ENCODE measurements at regions not wholly inside any gene's neighbourhood (a gene's known extent, or its start where the extent isn't known, plus 50 kb on each side); places are given as distances from the start of the nearest gene placed in this dataset.

DNA sequence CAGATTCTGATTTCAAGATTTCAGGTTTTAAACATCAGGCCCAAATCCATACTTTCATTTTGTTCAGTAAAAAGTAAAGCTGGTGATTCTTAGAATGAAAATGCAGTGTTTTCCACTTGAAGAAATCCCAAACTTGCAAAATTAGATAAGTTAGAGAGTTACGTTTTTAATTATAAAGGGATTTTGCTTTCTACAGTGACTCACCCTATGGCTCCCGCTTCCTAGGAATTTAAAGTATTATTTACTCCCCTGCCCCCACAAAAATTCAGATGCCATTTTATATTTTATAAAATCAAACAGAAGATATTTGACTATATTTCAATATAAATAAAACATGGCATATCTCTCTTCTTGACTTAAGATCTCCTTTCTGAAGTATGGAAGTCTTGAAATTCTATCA is 402.9 kb downstream of the ZSWIM6 start:
- TF ChIP-seq SIN3A (IDR thresholded peaks at IDR 0.05; ENCODE audit: borderline replicate concordance, insufficient read depth, low read length): no peak
- TF ChIP-seq TAF1 (IDR thresholded peaks at IDR 0.05; ENCODE audit: borderline replicate concordance, insufficient read depth, low read length): no peak
- TF ChIP-seq, protein P1, sequence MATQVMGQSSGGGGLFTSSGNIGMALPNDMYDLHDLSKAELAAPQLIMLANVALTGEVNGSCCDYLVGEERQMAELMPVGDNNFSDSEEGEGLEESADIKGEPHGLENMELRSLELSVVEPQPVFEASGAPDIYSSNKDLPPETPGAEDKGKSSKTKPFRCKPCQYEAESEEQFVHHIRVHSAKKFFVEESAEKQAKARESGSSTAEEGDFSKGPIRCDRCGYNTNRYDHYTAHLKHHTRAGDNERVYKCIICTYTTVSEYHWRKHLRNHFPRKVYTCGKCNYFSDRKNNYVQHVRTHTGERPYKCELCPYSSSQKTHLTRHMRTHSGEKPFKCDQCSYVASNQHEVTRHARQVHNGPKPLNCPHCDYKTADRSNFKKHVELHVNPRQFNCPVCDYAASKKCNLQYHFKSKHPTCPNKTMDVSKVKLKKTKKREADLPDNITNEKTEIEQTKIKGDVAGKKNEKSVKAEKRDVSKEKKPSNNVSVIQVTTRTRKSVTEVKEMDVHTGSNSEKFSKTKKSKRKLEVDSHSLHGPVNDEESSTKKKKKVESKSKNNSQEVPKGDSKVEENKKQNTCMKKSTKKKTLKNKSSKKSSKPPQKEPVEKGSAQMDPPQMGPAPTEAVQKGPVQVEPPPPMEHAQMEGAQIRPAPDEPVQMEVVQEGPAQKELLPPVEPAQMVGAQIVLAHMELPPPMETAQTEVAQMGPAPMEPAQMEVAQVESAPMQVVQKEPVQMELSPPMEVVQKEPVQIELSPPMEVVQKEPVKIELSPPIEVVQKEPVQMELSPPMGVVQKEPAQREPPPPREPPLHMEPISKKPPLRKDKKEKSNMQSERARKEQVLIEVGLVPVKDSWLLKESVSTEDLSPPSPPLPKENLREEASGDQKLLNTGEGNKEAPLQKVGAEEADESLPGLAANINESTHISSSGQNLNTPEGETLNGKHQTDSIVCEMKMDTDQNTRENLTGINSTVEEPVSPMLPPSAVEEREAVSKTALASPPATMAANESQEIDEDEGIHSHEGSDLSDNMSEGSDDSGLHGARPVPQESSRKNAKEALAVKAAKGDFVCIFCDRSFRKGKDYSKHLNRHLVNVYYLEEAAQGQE (IDR thresholded peaks at IDR 0.05; ENCODE audit: insufficient read depth in 1 of 2, low read depth in 2 of 2, low read length in 2 of 2): no peak
- TF ChIP-seq POLR2AphosphoS5 (IDR thresholded peaks at IDR 0.05; ENCODE audit: low read depth, low read length): no peak

Measured in PFSK-1 (cell line).